MCF 10A (cell line): ENCODE measurements at regions not wholly inside any gene's neighbourhood (a gene's known extent, or its start where the extent isn't known, plus 50 kb on each side); places are given as distances from the start of the nearest gene placed in this dataset.

ENCODE experiments used
- BruUV-seq: library from RNA; stranded (reverse); fragments of 400-500 nt; replicated peaks from 2 replicates; lab custom pipeline; 2021; lab: Mats Ljungman, UMichigan
- CTCF ChIA-PET: fragments of 300-600 bp; sonication (Branson Sonifier 250); formaldehyde crosslinking; extraction: SDS; loops from one replicate; lab custom pipeline; 2021; ENCODE audit warnings: antibody characterized with exemption, inconsistent platforms; lab: Yijun Ruan, JAX
- POLR2A ChIA-PET: fragments of 300-600, 350-650 bp; sonication (Branson Sonifier 250); formaldehyde crosslinking; extraction: SDS; loops from one replicate; lab custom pipeline; 2020; ENCODE audit warnings: antibody characterized with exemption, inconsistent platforms; lab: Yijun Ruan, JAX
- DNase-seq: peaks from one replicate; pipeline ENCODE4 v3.0.0-alpha.2; 2018; ENCODE audit not compliant: unreplicated experiment
- H3K27ac Mint-ChIP-seq: one replicate; pipeline ENCODE4 v1.8.0; 2022; ENCODE audit warnings: mild to moderate bottlenecking, low read depth, mixed read lengths; ENCODE audit not compliant: unreplicated experiment
- H3K27me3 Mint-ChIP-seq: one replicate; pipeline ENCODE4 v1.8.0; 2022; ENCODE audit warnings: mixed read lengths; ENCODE audit not compliant: insufficient read depth, unreplicated experiment
- H3K36me3 Mint-ChIP-seq: one replicate; pipeline ENCODE4 v1.8.0; 2022; ENCODE audit warnings: mild to moderate bottlenecking, moderate library complexity, mixed read lengths; ENCODE audit not compliant: insufficient read depth, unreplicated experiment
- H3K4me1 Mint-ChIP-seq: one replicate; pipeline ENCODE4 v1.8.0; 2022; ENCODE audit warnings: mixed read lengths; ENCODE audit not compliant: insufficient read depth, unreplicated experiment
- H3K4me3 Mint-ChIP-seq: one replicate; pipeline ENCODE4 v1.8.0; 2022; ENCODE audit warnings: mild to moderate bottlenecking, moderate library complexity, mixed read lengths; ENCODE audit not compliant: unreplicated experiment
- H3K9me3 Mint-ChIP-seq: one replicate; pipeline ENCODE4 v1.8.0; 2022; ENCODE audit warnings: mixed read lengths; ENCODE audit not compliant: unreplicated experiment
- CTCF ChIP-seq: fragments of 200-600 bp; IDR thresholded peaks from one replicate; pipeline ENCODE4 v1.8.0; 2022; ENCODE audit warnings: antibody characterized with exemption, mild to moderate bottlenecking; ENCODE audit not compliant: unreplicated experiment
- intact Hi-C: fragments of 100-400 bp; cut with micrococcal nuclease; formaldehyde crosslinking; loops from 2 replicates; pipeline ENCODE4 v1.14.1; 2022

- intact Hi-C loops = no loop called here
- H3K4me3 Mint-ChIP-seq = no peak overlapping the region
- H3K9me3 Mint-ChIP-seq = peaks cover 7% of the 10 kb centered on the region
- no peaks in the 10 kb centered on the region for H3K4me1 Mint-ChIP-seq
- BruUV-seq = no TSS peak
- no peaks in the 10 kb centered on the region for H3K36me3 Mint-ChIP-seq
- H3K27ac Mint-ChIP-seq = no peak overlapping the region
- DNase-seq = no peak
- ChIA-PET POLR2A (no interaction called here), CTCF (no interaction called here)
- no peak for TF ChIP-seq CTCF
- H3K27me3 Mint-ChIP-seq = no peaks in the 10 kb centered on the region
These were observed 161.9 kb upstream of the HCRTR2 start for GRCh38 chr6:55012454-55012853.

GRCh38 chr6:55014321-55015088 is 159.8 kb upstream of the HCRTR2 start:
- no TSS peak for BruUV-seq
- DNase-seq = peak; percentile 0
- TF ChIP-seq CTCF = no peak
- intact Hi-C loops = no loop called here
- Mint-ChIP-seq H3K4me3 (no peak overlapping the region), H3K36me3 (no peaks in the 10 kb centered on the region), H3K27me3 (no peaks in the 10 kb centered on the region), H3K27ac (no peak overlapping the region), H3K9me3 (no peaks in the 10 kb centered on the region), H3K4me1 (no peaks in the 10 kb centered on the region)
- ChIA-PET POLR2A (no interaction called here), CTCF (no interaction called here)

GRCh38 chr6:55016261-55016660 is 158.1 kb upstream of the HCRTR2 start:
- no peaks in the 10 kb centered on the region for H3K27me3 Mint-ChIP-seq
- no peaks in the 10 kb centered on the region for H3K36me3 Mint-ChIP-seq
- ChIA-PET POLR2A (no interaction called here), CTCF (no interaction called here)
- H3K4me3 Mint-ChIP-seq = no peak overlapping the region
- no peak overlapping the region for H3K27ac Mint-ChIP-seq
- intact Hi-C loops = no loop called here
- TF ChIP-seq CTCF = no peak
- H3K4me1 Mint-ChIP-seq = no peaks in the 10 kb centered on the region
- BruUV-seq = no TSS peak
- no peaks in the 10 kb centered on the region for H3K9me3 Mint-ChIP-seq
- no peak for DNase-seq

DNA sequence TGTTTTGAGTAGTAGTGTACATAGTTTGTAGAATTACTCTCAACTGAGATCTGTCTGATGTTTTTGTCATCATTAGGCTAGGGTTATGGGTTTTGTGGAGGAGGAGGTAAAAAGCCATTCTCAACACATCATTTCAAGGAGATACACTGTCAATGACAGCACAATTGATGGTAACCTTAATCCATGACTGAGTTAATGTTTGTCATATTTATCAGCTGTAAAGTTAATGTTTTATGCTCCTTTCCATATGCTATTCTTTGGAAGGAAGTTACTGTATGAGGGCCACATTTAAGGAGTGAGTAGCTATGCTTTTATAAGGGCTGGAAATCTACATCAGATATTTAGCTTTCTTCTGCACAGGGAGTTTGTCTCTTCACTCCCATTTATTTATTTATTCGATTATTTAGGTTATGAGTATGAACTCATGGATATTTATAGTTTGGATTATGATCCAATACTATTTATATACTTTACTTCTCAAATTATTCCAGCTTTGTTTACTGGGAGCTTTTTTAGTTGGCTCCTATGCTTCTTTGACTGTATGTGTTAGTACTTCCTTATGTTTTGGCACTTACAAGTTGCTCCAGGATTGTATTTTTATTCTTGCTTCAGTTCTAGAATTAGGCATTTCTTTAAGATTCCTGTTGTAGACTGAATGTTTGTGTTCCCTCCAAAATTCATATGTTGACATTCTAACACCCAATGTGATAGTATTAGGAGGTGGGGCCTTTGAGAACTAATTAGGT is 156.6 kb upstream of the HCRTR2 start:
- intact Hi-C loops = no loop called here
- Mint-ChIP-seq H3K4me3 (no peak overlapping the region), H3K36me3 (no peaks in the 10 kb centered on the region), H3K9me3 (no peaks in the 10 kb centered on the region), H3K27me3 (no peaks in the 10 kb centered on the region), H3K27ac (no peak overlapping the region), H3K4me1 (no peaks in the 10 kb centered on the region)
- ChIA-PET CTCF (interaction anchor here (0.7 to 0.8 kb wide), 2 partner anchors 173 to 299 kb away, joined by 3 read pairs; no protein-coding TSS in a partner anchor), POLR2A (interaction anchor here (1.0 kb wide), 1 partner anchor 48 kb away, joined by 3 read pairs; no protein-coding TSS in a partner anchor)
- DNase-seq = no peak
- no peak for TF ChIP-seq CTCF
- BruUV-seq = no TSS peak
